ENCODE measurements at regions not wholly inside any gene's neighbourhood (a gene's known extent, or its start where the extent isn't known, plus 50 kb on each side); places are given as distances from the start of the nearest gene placed in this dataset.

- TF ChIP-seq CTCF (IDR thresholded peaks at IDR 0.05; ENCODE audit: insufficient read depth, low read depth, low read length): no peak
- POLR2A ChIA-PET: no interaction called here
- no peak for DNase-seq (ENCODE audit: low read depth)
- Histone ChIP-seq H3K36me3 (ENCODE audit: control insufficient read depth, insufficient read depth, low read length) (no peaks in the 10 kb centered on the region), H3K4me3 (ENCODE audit: low read depth, low read length) (no peak overlapping the region), H3K27me3 (ENCODE audit: control insufficient read depth, insufficient read depth, low read length) (no peaks in the 10 kb centered on the region)
- CTCF ChIA-PET: interaction anchor here (0.7 kb wide), 1 partner anchor 424 kb away, joined by 3 read pairs; no protein-coding TSS in a partner anchor
These were observed 552.4 kb downstream of the RFPL4B start for GRCh38 chr6:112899541-112899940.

- no peak for TF ChIP-seq CTCF (IDR thresholded peaks at IDR 0.05; ENCODE audit: insufficient read depth, low read depth, low read length)
- POLR2A ChIA-PET: no interaction called here
- CTCF ChIA-PET: interaction anchor here (1.2 kb wide), 1 partner anchor 121 kb away, joined by 3 read pairs; no protein-coding TSS in a partner anchor
- Histone ChIP-seq H3K27me3 (ENCODE audit: control insufficient read depth, insufficient read depth, low read length) (no peaks in the 10 kb centered on the region), H3K36me3 (ENCODE audit: control insufficient read depth, insufficient read depth, low read length) (no peaks in the 10 kb centered on the region), H3K4me3 (ENCODE audit: low read depth, low read length) (no peak overlapping the region)
- DNase-seq (ENCODE audit: low read depth): no peak
These were observed 556.2 kb downstream of the RFPL4B start for GRCh38 chr6:112903361-112903760.

- Histone ChIP-seq H3K4me3 (ENCODE audit: low read depth, low read length) (no peak overlapping the region), H3K27me3 (ENCODE audit: control insufficient read depth, insufficient read depth, low read length) (no peaks in the 10 kb centered on the region), H3K36me3 (ENCODE audit: control insufficient read depth, insufficient read depth, low read length) (no peaks in the 10 kb centered on the region)
- no peak for TF ChIP-seq CTCF (IDR thresholded peaks at IDR 0.05; ENCODE audit: insufficient read depth, low read depth, low read length)
- ChIA-PET POLR2A (no interaction called here), CTCF (no interaction called here)
- peak; percentile 76 for DNase-seq (ENCODE audit: low read depth)
These were observed 559.6 kb downstream of the RFPL4B start for GRCh38 chr6:112906726-112907125.

- TF ChIP-seq CTCF (IDR thresholded peaks at IDR 0.05; ENCODE audit: insufficient read depth, low read depth, low read length): no peak
- Histone ChIP-seq H3K27me3 (ENCODE audit: control insufficient read depth, insufficient read depth, low read length) (no peaks in the 10 kb centered on the region), H3K36me3 (ENCODE audit: control insufficient read depth, insufficient read depth, low read length) (no peaks in the 10 kb centered on the region), H3K4me3 (ENCODE audit: low read depth, low read length) (no peak overlapping the region)
- ChIA-PET POLR2A (no interaction called here), CTCF (interaction anchor here (0.5 to 0.8 kb wide), 2 partner anchors 14 to 407 kb away, joined by 3 read pairs; no protein-coding TSS in a partner anchor)
- no peak for DNase-seq (ENCODE audit: low read depth)
These were observed 562.7 kb downstream of the RFPL4B start for GRCh38 chr6:112909781-112910180.

- TF ChIP-seq CTCF (IDR thresholded peaks at IDR 0.05; ENCODE audit: insufficient read depth, low read depth, low read length): no peak
- Histone ChIP-seq H3K36me3 (ENCODE audit: control insufficient read depth, insufficient read depth, low read length) (no peaks in the 10 kb centered on the region), H3K4me3 (ENCODE audit: low read depth, low read length) (no peak overlapping the region), H3K27me3 (ENCODE audit: control insufficient read depth, insufficient read depth, low read length) (no peaks in the 10 kb centered on the region)
- peak; percentile 51 for DNase-seq (ENCODE audit: low read depth)
- CTCF ChIA-PET: interaction anchor here (0.5 to 0.8 kb wide), 2 partner anchors 14 to 407 kb away, joined by 3 read pairs; no protein-coding TSS in a partner anchor
- POLR2A ChIA-PET: no interaction called here
These were observed 563.1 kb downstream of the RFPL4B start for GRCh38 chr6:112910256-112910655.

All from BJ (cell line).